ENCODE measurements at regions not wholly inside any gene's neighbourhood (a gene's known extent, or its start where the extent isn't known, plus 50 kb on each side); places are given as distances from the start of the nearest gene placed in this dataset.

- 59 to 60% methylated on average over 8 of the region's 8 CpGs for WGBS, 2 donors
- H3K36me3 ChIP-seq (ENCODE audit: control insufficient read depth in 2 of 2, insufficient read depth in 2 of 2, low read length in 1 of 2), result no peaks in the 10 kb centered on the region
- no peaks in the 10 kb centered on the region for H3K4me1 ChIP-seq (ENCODE audit: control insufficient read depth in 2 of 2, insufficient read depth in 2 of 2, low read length in 1 of 2)
- no peak overlapping the region for H3K27ac ChIP-seq (ENCODE audit: low read depth in 2 of 2, low read length in 1 of 2)
- no peaks in the 10 kb centered on the region for H3K9me3 ChIP-seq (ENCODE audit: control insufficient read depth in 2 of 2, insufficient read depth in 1 of 2, low read depth in 1 of 2, low read length in 1 of 2)
- H3K4me3 ChIP-seq (ENCODE audit: low read depth in 1 of 2, low read length in 2 of 2), result no peak overlapping the region
- H3K27me3 ChIP-seq (ENCODE audit: control insufficient read depth in 1 of 2, insufficient read depth in 2 of 2, low read length in 2 of 2), result no peaks in the 10 kb centered on the region
Measured at GRCh38 chr4:72974694-72975487, 94.6 kb downstream of the COX18 start.

DNA sequence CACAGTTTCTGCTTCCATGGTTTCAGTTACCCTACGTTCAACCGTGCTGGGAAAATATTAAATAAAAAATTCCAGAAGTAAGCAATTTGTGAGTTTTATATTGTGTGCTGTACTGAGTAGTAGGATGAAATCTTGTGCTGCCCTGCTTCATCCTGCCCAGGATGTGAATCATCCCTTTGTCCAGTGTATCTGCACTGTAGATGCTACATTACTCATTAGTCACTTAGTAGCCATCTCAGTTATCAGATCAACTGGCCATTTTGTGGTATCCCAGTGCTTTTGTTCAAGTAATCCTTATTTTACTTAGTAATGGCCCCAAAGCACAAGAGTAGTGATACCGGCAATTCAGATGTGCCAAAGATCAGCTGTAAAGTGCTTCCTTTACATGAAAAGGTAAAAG, 97.9 kb downstream of the COX18 start:
- H3K27me3 ChIP-seq (ENCODE audit: control insufficient read depth in 1 of 2, insufficient read depth in 2 of 2, low read length in 2 of 2), result no peaks in the 10 kb centered on the region
- H3K36me3 ChIP-seq (ENCODE audit: control insufficient read depth in 2 of 2, insufficient read depth in 2 of 2, low read length in 1 of 2), result no peaks in the 10 kb centered on the region
- 85 to 92% methylated on average over 3 of the region's 3 CpGs for WGBS, 2 donors
- H3K4me3 ChIP-seq (ENCODE audit: low read depth in 1 of 2, low read length in 2 of 2), result no peak overlapping the region
- no peak overlapping the region for H3K27ac ChIP-seq (ENCODE audit: low read depth in 2 of 2, low read length in 1 of 2)
- no peaks in the 10 kb centered on the region for H3K4me1 ChIP-seq (ENCODE audit: control insufficient read depth in 2 of 2, insufficient read depth in 2 of 2, low read length in 1 of 2)
- no peaks in the 10 kb centered on the region for H3K9me3 ChIP-seq (ENCODE audit: control insufficient read depth in 2 of 2, insufficient read depth in 1 of 2, low read depth in 1 of 2, low read length in 1 of 2)

DNA sequence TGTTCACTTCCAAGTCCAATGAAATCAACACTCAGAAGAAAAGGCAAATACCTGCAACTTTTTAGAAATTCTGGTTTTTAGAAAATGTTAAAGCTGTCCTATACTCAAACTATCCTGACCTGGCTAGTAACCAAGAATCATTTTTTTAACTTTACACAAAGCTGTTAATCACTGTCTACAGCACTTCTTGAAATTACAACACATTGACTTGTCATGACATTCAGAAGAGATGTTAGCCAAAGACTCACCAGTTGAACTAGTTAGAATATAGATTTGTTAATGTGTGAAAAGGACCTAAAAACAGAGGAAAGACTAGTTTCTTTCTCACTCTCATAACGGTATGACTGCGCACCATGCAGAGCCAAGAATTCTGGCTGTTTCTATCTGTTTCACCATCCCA, 98.8 kb downstream of the COX18 start:
- 78 to 81% methylated on average over 2 of the region's 2 CpGs for WGBS, 2 donors
- Histone ChIP-seq H3K9me3 (ENCODE audit: control insufficient read depth in 2 of 2, insufficient read depth in 1 of 2, low read depth in 1 of 2, low read length in 1 of 2) (no peaks in the 10 kb centered on the region), H3K4me3 (ENCODE audit: low read depth in 1 of 2, low read length in 2 of 2) (no peak overlapping the region), H3K27me3 (ENCODE audit: control insufficient read depth in 1 of 2, insufficient read depth in 2 of 2, low read length in 2 of 2) (no peaks in the 10 kb centered on the region), H3K36me3 (ENCODE audit: control insufficient read depth in 2 of 2, insufficient read depth in 2 of 2, low read length in 1 of 2) (no peaks in the 10 kb centered on the region), H3K4me1 (ENCODE audit: control insufficient read depth in 2 of 2, insufficient read depth in 2 of 2, low read length in 1 of 2) (no peaks in the 10 kb centered on the region), H3K27ac (ENCODE audit: low read depth in 2 of 2, low read length in 1 of 2) (no peak overlapping the region)

- Histone ChIP-seq H3K9me3 (ENCODE audit: control insufficient read depth in 2 of 2, insufficient read depth in 1 of 2, low read depth in 1 of 2, low read length in 1 of 2) (no peaks in the 10 kb centered on the region), H3K27me3 (ENCODE audit: control insufficient read depth in 1 of 2, insufficient read depth in 2 of 2, low read length in 2 of 2) (no peaks in the 10 kb centered on the region), H3K36me3 (ENCODE audit: control insufficient read depth in 2 of 2, insufficient read depth in 2 of 2, low read length in 1 of 2) (no peaks in the 10 kb centered on the region), H3K4me3 (ENCODE audit: low read depth in 1 of 2, low read length in 2 of 2) (no peak overlapping the region), H3K4me1 (ENCODE audit: control insufficient read depth in 2 of 2, insufficient read depth in 2 of 2, low read length in 1 of 2) (no peaks in the 10 kb centered on the region), H3K27ac (ENCODE audit: low read depth in 2 of 2, low read length in 1 of 2) (no peak overlapping the region)
- WGBS, 2 donors, result 10 to 24% methylated on average over 1 of the region's 1 CpG
Measured at GRCh38 chr4:72969976-72970375, 99.5 kb downstream of the COX18 start.

- Histone ChIP-seq H3K4me1 (ENCODE audit: control insufficient read depth in 2 of 2, insufficient read depth in 2 of 2, low read length in 1 of 2) (no peaks in the 10 kb centered on the region), H3K4me3 (ENCODE audit: low read depth in 1 of 2, low read length in 2 of 2) (no peak overlapping the region), H3K9me3 (ENCODE audit: control insufficient read depth in 2 of 2, insufficient read depth in 1 of 2, low read depth in 1 of 2, low read length in 1 of 2) (no peaks in the 10 kb centered on the region), H3K27me3 (ENCODE audit: control insufficient read depth in 1 of 2, insufficient read depth in 2 of 2, low read length in 2 of 2) (no peaks in the 10 kb centered on the region), H3K27ac (ENCODE audit: low read depth in 2 of 2, low read length in 1 of 2) (no peak overlapping the region), H3K36me3 (ENCODE audit: control insufficient read depth in 2 of 2, insufficient read depth in 2 of 2, low read length in 1 of 2) (no peaks in the 10 kb centered on the region)
- WGBS, 2 donors, result 62 to 70% methylated on average over 1 of the region's 1 CpG
Measured at GRCh38 chr4:72966652-72967051, 102.9 kb downstream of the COX18 start.

DNA sequence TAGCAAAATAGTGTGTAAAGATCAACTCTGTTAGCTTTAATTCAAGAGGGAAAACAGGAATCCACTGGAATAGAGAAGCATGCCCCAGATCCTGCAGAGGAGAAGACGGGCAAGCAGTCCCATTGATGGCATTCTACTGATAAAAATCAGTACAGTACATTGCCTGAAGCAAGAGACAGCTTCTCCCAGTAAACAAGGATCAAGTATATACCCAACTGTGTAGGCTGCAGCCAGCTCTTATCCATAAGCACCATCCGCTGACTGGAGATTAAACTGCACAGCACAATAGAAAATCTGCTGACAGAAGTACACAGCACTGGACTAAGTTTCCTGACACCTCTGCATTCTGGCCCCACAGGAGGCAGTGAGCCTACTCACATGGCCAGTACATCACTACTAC, 110.1 kb downstream of the COX18 start:
- no peak overlapping the region for H3K4me3 ChIP-seq (ENCODE audit: low read depth in 1 of 2, low read length in 2 of 2)
- H3K27me3 ChIP-seq (ENCODE audit: control insufficient read depth in 1 of 2, insufficient read depth in 2 of 2, low read length in 2 of 2), result no peaks in the 10 kb centered on the region
- H3K4me1 ChIP-seq (ENCODE audit: control insufficient read depth in 2 of 2, insufficient read depth in 2 of 2, low read length in 1 of 2), result no peaks in the 10 kb centered on the region
- no peaks in the 10 kb centered on the region for H3K36me3 ChIP-seq (ENCODE audit: control insufficient read depth in 2 of 2, insufficient read depth in 2 of 2, low read length in 1 of 2)
- peaks cover 0 to 3% of the 10 kb centered on the region in 2 donors for H3K9me3 ChIP-seq (ENCODE audit: control insufficient read depth in 2 of 2, insufficient read depth in 1 of 2, low read depth in 1 of 2, low read length in 1 of 2)
- H3K27ac ChIP-seq (ENCODE audit: low read depth in 2 of 2, low read length in 1 of 2), result no peak overlapping the region
- WGBS, 2 donors, result 74 to 81% methylated on average over 2 of the region's 2 CpGs

DNA sequence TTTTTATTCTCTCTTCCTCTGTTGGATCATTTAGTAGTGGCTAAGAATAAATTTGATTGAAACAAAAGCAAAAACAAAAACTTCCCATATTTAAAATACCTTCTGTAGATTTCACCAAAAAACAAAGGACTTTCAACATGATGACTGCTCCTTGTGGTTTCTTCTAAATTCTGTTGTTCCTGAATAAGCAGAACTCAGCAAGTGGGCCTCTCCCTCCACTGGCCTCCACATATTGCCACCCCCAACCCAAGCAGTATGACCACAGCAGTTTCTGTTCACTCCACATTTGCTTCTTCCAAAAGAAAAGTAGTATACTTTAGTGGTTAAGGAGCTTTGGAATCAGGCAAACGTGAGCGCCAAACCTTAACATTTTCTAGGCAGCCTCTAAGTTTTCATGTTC, 114.7 kb downstream of the COX18 start:
- no peak overlapping the region for H3K27ac ChIP-seq (ENCODE audit: low read depth in 2 of 2, low read length in 1 of 2)
- H3K4me1 ChIP-seq (ENCODE audit: control insufficient read depth in 2 of 2, insufficient read depth in 2 of 2, low read length in 1 of 2), result no peaks in the 10 kb centered on the region
- no peak overlapping the region for H3K4me3 ChIP-seq (ENCODE audit: low read depth in 1 of 2, low read length in 2 of 2)
- peaks cover 0 to 3% of the 10 kb centered on the region in 2 donors for H3K9me3 ChIP-seq (ENCODE audit: control insufficient read depth in 2 of 2, insufficient read depth in 1 of 2, low read depth in 1 of 2, low read length in 1 of 2)
- H3K27me3 ChIP-seq (ENCODE audit: control insufficient read depth in 1 of 2, insufficient read depth in 2 of 2, low read length in 2 of 2), result no peaks in the 10 kb centered on the region
- 89 to 93% methylated on average over 2 of the region's 2 CpGs for WGBS, 2 donors
- no peaks in the 10 kb centered on the region for H3K36me3 ChIP-seq (ENCODE audit: control insufficient read depth in 2 of 2, insufficient read depth in 2 of 2, low read length in 1 of 2)

- Histone ChIP-seq H3K4me1 (ENCODE audit: control insufficient read depth in 2 of 2, insufficient read depth in 2 of 2, low read length in 1 of 2) (no peaks in the 10 kb centered on the region), H3K27ac (ENCODE audit: low read depth in 2 of 2, low read length in 1 of 2) (no peak overlapping the region), H3K27me3 (ENCODE audit: control insufficient read depth in 1 of 2, insufficient read depth in 2 of 2, low read length in 2 of 2) (no peaks in the 10 kb centered on the region), H3K36me3 (ENCODE audit: control insufficient read depth in 2 of 2, insufficient read depth in 2 of 2, low read length in 1 of 2) (no peaks in the 10 kb centered on the region), H3K4me3 (ENCODE audit: low read depth in 1 of 2, low read length in 2 of 2) (no peak overlapping the region), H3K9me3 (ENCODE audit: control insufficient read depth in 2 of 2, insufficient read depth in 1 of 2, low read depth in 1 of 2, low read length in 1 of 2) (no peaks in the 10 kb centered on the region)
- 51 to 56% methylated on average over 1 of the region's 1 CpG for WGBS, 2 donors
Measured at GRCh38 chr4:72953571-72953970, 115.9 kb downstream of the COX18 start.

DNA sequence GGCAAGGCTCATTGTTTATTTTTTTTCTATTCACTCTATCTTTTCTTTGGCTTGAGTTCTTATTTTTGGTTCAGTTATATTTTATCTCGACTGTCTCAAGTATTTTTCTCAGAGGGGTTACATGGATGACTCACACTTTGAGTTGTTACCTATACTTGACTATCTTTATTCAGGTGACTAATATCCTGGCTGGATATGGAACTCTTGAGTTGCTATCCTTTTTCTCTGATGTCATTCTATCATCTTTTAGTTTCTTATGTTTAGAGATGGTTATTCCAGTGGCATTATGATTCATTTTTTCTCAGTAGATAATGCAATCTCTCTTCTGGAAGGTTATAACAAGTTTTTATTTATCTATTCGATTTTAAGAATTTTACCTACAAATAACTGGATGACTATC, 117.9 kb downstream of the COX18 start:
- H3K9me3 ChIP-seq (ENCODE audit: control insufficient read depth in 2 of 2, insufficient read depth in 1 of 2, low read depth in 1 of 2, low read length in 1 of 2), result no peaks in the 10 kb centered on the region
- H3K27ac ChIP-seq (ENCODE audit: low read depth in 2 of 2, low read length in 1 of 2), result no peak overlapping the region
- H3K36me3 ChIP-seq (ENCODE audit: control insufficient read depth in 2 of 2, insufficient read depth in 2 of 2, low read length in 1 of 2), result no peaks in the 10 kb centered on the region
- no peaks in the 10 kb centered on the region for H3K4me1 ChIP-seq (ENCODE audit: control insufficient read depth in 2 of 2, insufficient read depth in 2 of 2, low read length in 1 of 2)
- WGBS, 2 donors, result 55 to 62% methylated on average over 2 of the region's 2 CpGs
- no peak overlapping the region for H3K4me3 ChIP-seq (ENCODE audit: low read depth in 1 of 2, low read length in 2 of 2)
- H3K27me3 ChIP-seq (ENCODE audit: control insufficient read depth in 1 of 2, insufficient read depth in 2 of 2, low read length in 2 of 2), result no peaks in the 10 kb centered on the region

DNA sequence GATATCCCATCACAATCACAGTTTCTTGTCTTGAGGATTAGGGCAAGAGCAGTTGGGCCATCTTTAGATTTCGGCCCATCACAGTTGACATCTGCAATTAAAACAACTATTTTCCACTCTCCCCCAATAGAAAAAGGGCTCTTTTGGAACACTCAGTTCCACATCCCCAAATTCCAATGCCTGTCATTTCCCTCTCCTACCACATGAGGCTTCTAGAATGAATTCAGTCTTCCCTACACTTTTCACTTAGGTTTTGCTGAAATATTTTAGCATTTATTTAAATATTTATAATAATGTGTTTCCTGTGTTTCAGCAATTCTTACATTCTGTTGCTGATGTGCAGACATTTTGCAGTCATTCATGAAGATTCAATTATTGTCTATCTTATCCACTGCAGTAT, 118.4 kb downstream of the COX18 start:
- Histone ChIP-seq H3K27me3 (ENCODE audit: control insufficient read depth in 1 of 2, insufficient read depth in 2 of 2, low read length in 2 of 2) (no peaks in the 10 kb centered on the region), H3K36me3 (ENCODE audit: control insufficient read depth in 2 of 2, insufficient read depth in 2 of 2, low read length in 1 of 2) (no peaks in the 10 kb centered on the region), H3K27ac (ENCODE audit: low read depth in 2 of 2, low read length in 1 of 2) (no peak overlapping the region), H3K4me3 (ENCODE audit: low read depth in 1 of 2, low read length in 2 of 2) (no peak overlapping the region), H3K9me3 (ENCODE audit: control insufficient read depth in 2 of 2, insufficient read depth in 1 of 2, low read depth in 1 of 2, low read length in 1 of 2) (no peaks in the 10 kb centered on the region), H3K4me1 (ENCODE audit: control insufficient read depth in 2 of 2, insufficient read depth in 2 of 2, low read length in 1 of 2) (no peaks in the 10 kb centered on the region)
- WGBS, 2 donors, result 92 to 95% methylated on average over 1 of the region's 1 CpG

Measured in esophagus (tissue), 2 donors.